Psoas muscle (tissue), 7 donors: ENCODE measurements at regions not wholly inside any gene's neighbourhood (a gene's known extent, or its start where the extent isn't known, plus 50 kb on each side); places are given as distances from the start of the nearest gene placed in this dataset.

ENCODE experiments used
- ATAC-seq, 4 donors: fragments of 200-7000 bp; cut with Tn5 transposase; one replicate each; pipeline ENCODE4 v1.9.1; 2020; ENCODE audit warnings: moderate library complexity in 3 of 4, mild to moderate bottlenecking in 2 of 4
- DNase-seq, 2 donors: peaks; one replicate each; pipeline ENCODE4 v3.0.0-alpha.2; 2020
- H3K27ac ChIP-seq: fragments of 200-600 bp; one replicate; pipeline ENCODE4 v1.8.0; 2022
- H3K27me3 ChIP-seq, 3 donors: fragments of 200-600 bp in 1 of 3; one replicate each; pipeline versions ENCODE4 v1.6.1 to v1.8.0; 2013 to 2022; ENCODE audit warnings: low read length in 2 of 3, mild to moderate bottlenecking in 2 of 3, moderate library complexity in 1 of 3; ENCODE audit not compliant: insufficient read depth in 3 of 3
- H3K36me3 ChIP-seq, 2 donors: fragments of 200-600 bp in 1 of 2; one replicate each; pipeline versions ENCODE4 v1.6.1 to v1.8.0; 2013 to 2022; ENCODE audit warnings: low read depth in 1 of 2, mild to moderate bottlenecking in 1 of 2, moderate library complexity in 1 of 2; ENCODE audit not compliant: insufficient read depth in 1 of 2
- H3K4me1 ChIP-seq: fragments of 200-600 bp; one replicate; pipeline ENCODE4 v1.8.0; 2022
- H3K4me3 ChIP-seq: fragments of 200-600 bp; one replicate; pipeline ENCODE4 v1.8.0; 2022; ENCODE audit warnings: mild to moderate bottlenecking
- H3K9me3 ChIP-seq: fragments of 200-600 bp; one replicate; pipeline ENCODE4 v1.8.0; 2022
- WGBS, 3 donors: extraction: QIAGEN DNeasy Blood & Tissue Kit; methylation state at CpG; one replicate each; pipeline versions ENCODE4 v1.1.6 to v1.1.7; 2013; 5-methylcytosine and 5-hydroxymethylcytosine counted together
- intact Hi-C, 2 donors: fragments of 100-400 bp; cut with DNase I; formaldehyde crosslinking; loops; one replicate each; pipeline versions ENCODE4 v1.11.0 to v1.14.2; 2022
- TF ChIP-seq, protein P1 (sequence below): fragments of 200-600 bp; IDR thresholded peaks from one replicate; pipeline ENCODE4 v1.8.0; 2022; ENCODE audit warnings: antibody characterized with exemption
- donor health status: healthy with polysubstance abuse.
- donor health status: DM: no; HTN: no; CAD: no; lungs with moderate emphysema.
- donor health status: Bipolar disorder and iron deficiency.
- donor health status: healthy.
- donor health status: DM: yes; HTN: yes; CAD: no.
- donor health status: DM: no; HTN: no; CAD: no.
- donor health status: DM: yes; HTN: yes; CAD: no.

DNA sequence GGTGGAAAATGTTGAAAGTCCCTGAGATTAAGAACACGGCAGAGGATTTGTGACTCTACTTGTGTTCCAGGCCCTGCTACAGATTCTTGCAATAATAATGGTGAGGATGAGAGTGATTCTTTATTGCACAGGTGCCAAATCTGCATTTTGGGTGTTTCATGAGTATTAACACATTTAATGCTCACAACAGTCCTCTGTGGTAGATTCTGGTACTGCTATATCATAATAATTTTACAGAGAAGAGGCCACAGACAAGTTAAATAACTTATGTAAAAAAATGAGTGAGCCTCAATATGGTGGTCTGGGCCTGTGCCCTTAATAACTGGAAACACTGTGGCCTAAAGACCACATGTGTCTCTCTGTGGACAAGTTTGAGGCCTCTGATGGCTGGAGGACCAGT lies 124.3 kb downstream of the C4orf33 start:
- 68 to 79% (median 68%) methylated on average over 1 of the region's 1 CpG for WGBS, 3 donors
- Histone ChIP-seq H3K36me3 (no peaks in the 10 kb centered on the region), H3K27me3 (no peaks in the 10 kb centered on the region), H3K27ac (no peak overlapping the region), H3K4me3 (no peak overlapping the region), H3K9me3 (no peaks in the 10 kb centered on the region), H3K4me1 (no peaks in the 10 kb centered on the region)
- TF ChIP-seq, protein P1, sequence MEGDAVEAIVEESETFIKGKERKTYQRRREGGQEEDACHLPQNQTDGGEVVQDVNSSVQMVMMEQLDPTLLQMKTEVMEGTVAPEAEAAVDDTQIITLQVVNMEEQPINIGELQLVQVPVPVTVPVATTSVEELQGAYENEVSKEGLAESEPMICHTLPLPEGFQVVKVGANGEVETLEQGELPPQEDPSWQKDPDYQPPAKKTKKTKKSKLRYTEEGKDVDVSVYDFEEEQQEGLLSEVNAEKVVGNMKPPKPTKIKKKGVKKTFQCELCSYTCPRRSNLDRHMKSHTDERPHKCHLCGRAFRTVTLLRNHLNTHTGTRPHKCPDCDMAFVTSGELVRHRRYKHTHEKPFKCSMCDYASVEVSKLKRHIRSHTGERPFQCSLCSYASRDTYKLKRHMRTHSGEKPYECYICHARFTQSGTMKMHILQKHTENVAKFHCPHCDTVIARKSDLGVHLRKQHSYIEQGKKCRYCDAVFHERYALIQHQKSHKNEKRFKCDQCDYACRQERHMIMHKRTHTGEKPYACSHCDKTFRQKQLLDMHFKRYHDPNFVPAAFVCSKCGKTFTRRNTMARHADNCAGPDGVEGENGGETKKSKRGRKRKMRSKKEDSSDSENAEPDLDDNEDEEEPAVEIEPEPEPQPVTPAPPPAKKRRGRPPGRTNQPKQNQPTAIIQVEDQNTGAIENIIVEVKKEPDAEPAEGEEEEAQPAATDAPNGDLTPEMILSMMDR: no peak
- intact Hi-C loops: no loop called here
- DNase-seq (no peak), ATAC-seq (no peak)

DNA sequence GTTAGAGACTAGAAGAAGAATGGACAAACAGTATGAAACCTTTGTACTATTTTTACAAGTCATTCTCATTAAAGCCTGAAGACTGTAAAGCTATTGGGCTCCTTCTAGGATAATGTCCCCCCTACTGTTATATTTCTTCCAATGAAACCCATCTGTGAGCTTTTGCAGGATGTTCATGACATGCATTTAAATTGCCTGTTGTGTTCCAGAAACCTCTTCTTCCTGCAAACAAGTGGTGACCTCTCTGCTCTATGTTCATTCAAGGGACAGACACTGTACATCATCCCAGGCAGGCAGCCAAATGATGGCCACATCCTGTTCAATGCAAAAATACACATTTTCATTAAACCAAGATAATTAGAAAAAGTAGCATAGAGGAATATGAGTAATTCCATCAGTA lies 128.0 kb downstream of the C4orf33 start:
- Histone ChIP-seq H3K4me1 (no peaks in the 10 kb centered on the region), H3K36me3 (no peaks in the 10 kb centered on the region), H3K27me3 (no peaks in the 10 kb centered on the region), H3K27ac (no peak overlapping the region), H3K4me3 (no peak overlapping the region), H3K9me3 (no peaks in the 10 kb centered on the region)
- intact Hi-C loops: no loop called here
- DNase-seq (no peak), ATAC-seq (no peak)
- TF ChIP-seq, protein P1: no peak

DNA sequence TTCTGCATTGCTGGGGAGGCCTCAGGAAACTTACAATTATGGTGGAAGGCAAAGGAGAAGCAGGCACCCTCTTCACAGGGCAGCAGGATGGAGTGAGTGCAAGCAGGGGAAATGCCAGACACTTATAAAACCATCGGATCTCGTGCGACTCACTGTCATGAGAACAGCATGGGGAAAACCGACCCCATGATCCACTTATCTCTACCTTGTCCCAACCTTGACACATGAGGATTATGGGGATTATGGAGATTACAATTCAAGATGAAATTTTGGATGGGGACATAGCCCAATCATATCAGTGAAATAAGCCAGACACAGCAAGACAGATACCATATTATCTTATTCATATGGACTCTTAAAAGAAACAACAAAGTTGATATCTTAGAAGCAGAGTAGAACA lies 134.9 kb downstream of the C4orf33 start:
- Histone ChIP-seq H3K36me3 (no peaks in the 10 kb centered on the region), H3K9me3 (no peaks in the 10 kb centered on the region), H3K27ac (no peak overlapping the region), H3K4me1 (no peaks in the 10 kb centered on the region), H3K27me3 (no peaks in the 10 kb centered on the region), H3K4me3 (no peak overlapping the region)
- ATAC-seq: no peak
- DNase-seq: no peak
- intact Hi-C loops: no loop called here
- 86 to 88% (median 88%) methylated on average over 4 of the region's 4 CpGs for WGBS, 3 donors
- TF ChIP-seq, protein P1: no peak

DNA sequence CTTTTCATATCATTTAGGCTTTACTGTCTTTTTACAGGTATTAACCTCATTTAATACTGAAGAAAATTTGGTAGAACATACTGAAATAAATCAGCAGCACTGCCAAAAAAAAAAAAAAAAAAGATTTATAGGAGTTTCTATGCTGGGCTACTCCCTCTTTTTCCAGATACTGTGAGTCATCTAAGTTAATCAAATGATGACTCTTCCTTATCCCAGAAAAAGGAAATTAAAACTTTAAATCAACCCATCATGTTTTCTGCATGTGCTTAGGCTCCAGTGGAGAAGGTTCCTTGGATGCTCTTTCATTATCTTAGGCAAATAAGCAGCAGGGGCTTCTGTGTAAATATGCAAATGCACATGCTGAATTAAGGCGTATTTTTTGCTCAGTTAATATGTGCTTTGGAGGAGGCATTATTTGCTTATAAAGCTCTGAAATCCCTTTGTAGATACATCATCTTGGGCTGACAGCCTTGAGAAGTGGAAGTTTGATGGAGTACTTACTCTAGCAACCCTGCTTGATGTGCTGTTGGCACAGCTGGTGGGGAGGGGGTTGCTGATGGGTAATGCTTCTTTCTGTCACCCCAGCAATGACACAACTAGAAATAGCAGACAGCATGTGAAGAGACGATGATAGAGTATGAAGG lies 136.1 kb downstream of the C4orf33 start:
- no peak overlapping the region for H3K4me3 ChIP-seq
- no peaks in the 10 kb centered on the region for H3K9me3 ChIP-seq
- no peak overlapping the region for H3K27ac ChIP-seq
- intact Hi-C loops: no loop called here
- no peaks in the 10 kb centered on the region for H3K27me3 ChIP-seq
- DNase-seq (no peak), ATAC-seq (no peak)
- H3K36me3 ChIP-seq: no peaks in the 10 kb centered on the region
- 75 to 92% (median 79%) methylated on average over 2 of the region's 2 CpGs for WGBS, 3 donors
- no peaks in the 10 kb centered on the region for H3K4me1 ChIP-seq
- TF ChIP-seq, protein P1: no peak
